ENCODE measurements at regions not wholly inside any gene's neighbourhood (a gene's known extent, or its start where the extent isn't known, plus 50 kb on each side); places are given as distances from the start of the nearest gene placed in this dataset.
"Not testable (repeated sequence)": the region's sequence is repeated elsewhere in the genome, so short reads cannot be mapped to it uniquely, and the experiment has no call there.

DNA sequence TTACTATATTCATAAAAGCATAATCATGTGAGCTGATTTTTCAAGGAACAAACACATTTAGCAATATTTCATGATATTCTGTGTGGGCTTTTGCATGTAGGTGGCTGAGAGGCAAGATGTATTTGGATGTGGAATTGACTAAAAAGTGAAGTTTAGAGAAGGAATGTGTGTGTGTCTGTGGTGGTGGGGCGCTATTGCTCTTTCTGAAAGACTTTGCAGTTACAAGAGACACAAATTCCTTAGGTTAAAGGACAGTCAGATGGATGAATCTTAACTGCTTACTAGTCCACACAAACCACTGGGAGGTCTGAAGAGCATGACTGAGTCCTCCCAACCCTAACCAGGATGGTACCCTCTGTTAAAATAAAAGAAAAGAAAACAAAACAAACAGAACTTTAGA lies 200.1 kb downstream of the SDHAF3 start:
- no peak for DNase-seq (ENCODE audit: low read depth)
- no peak overlapping the region for H3K4me3 ChIP-seq (ENCODE audit: control insufficient read depth, low read depth, low read length)
- TF ChIP-seq, protein P1, sequence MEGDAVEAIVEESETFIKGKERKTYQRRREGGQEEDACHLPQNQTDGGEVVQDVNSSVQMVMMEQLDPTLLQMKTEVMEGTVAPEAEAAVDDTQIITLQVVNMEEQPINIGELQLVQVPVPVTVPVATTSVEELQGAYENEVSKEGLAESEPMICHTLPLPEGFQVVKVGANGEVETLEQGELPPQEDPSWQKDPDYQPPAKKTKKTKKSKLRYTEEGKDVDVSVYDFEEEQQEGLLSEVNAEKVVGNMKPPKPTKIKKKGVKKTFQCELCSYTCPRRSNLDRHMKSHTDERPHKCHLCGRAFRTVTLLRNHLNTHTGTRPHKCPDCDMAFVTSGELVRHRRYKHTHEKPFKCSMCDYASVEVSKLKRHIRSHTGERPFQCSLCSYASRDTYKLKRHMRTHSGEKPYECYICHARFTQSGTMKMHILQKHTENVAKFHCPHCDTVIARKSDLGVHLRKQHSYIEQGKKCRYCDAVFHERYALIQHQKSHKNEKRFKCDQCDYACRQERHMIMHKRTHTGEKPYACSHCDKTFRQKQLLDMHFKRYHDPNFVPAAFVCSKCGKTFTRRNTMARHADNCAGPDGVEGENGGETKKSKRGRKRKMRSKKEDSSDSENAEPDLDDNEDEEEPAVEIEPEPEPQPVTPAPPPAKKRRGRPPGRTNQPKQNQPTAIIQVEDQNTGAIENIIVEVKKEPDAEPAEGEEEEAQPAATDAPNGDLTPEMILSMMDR (IDR thresholded peaks at IDR 0.05; ENCODE audit: control insufficient read depth, insufficient read depth, low read depth, low read length, missing control alignments): no peak

GRCh38 chr7:97329871-97330270 lies 212.4 kb downstream of the SDHAF3 start:
- not testable (repeated sequence) for DNase-seq (ENCODE audit: low read depth); H3K4me3 ChIP-seq (ENCODE audit: control insufficient read depth, low read depth, low read length)

GRCh38 chr7:97337849-97338248 lies 220.4 kb downstream of the SDHAF3 start:
- H3K4me3 ChIP-seq (ENCODE audit: control insufficient read depth, low read depth, low read length): no peak overlapping the region
- TF ChIP-seq, protein P1 (IDR thresholded peaks at IDR 0.05; ENCODE audit: control insufficient read depth, insufficient read depth, low read depth, low read length, missing control alignments): no peak
- no peak for DNase-seq (ENCODE audit: low read depth)

DNA sequence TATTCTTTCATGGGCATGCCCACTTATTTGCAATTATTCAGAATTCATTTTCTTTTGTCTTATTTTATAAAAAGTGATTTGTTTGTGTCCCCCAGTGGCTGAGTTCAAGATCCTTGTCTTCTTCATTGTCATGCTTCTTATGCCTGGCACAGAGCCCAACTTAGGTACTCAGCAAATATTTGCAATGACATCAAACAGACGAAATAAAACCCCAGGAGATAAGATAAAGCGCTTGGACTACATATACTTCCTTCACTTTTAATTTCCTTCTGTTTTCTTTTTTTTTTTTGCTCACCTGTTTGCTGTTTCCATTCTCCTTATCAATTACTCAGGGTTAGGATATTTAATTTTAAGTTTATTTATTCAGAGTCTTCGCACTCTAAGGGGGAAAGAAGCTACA lies 225.0 kb downstream of the SDHAF3 start:
- no peak for DNase-seq (ENCODE audit: low read depth)
- TF ChIP-seq, protein P1 (IDR thresholded peaks at IDR 0.05; ENCODE audit: control insufficient read depth, insufficient read depth, low read depth, low read length, missing control alignments): no peak
- no peak overlapping the region for H3K4me3 ChIP-seq (ENCODE audit: control insufficient read depth, low read depth, low read length)

DNA sequence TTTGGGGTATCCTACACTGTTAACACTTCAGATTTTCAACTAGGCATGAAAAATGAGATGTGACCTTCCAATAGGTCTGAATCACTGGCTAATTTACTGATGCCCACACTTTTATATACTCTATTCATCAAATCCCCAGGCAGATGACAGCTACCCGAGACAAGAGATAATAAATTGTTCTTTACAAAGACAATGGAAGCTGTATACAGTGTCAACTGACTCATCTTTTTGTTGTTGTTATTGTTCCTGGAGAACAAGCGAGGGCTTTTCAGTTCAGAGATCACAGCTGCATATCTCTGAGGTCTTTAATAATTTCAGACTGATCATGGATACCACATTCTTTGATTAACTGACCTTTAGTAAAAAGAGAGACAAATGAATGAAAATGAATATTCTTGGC lies 228.9 kb downstream of the SDHAF3 start:
- TF ChIP-seq, protein P1 (IDR thresholded peaks at IDR 0.05; ENCODE audit: control insufficient read depth, insufficient read depth, low read depth, low read length, missing control alignments): no peak
- DNase-seq (ENCODE audit: low read depth): no peak
- H3K4me3 ChIP-seq (ENCODE audit: control insufficient read depth, low read depth, low read length): no peak overlapping the region

GRCh38 chr7:97351488-97351887 lies 234.0 kb downstream of the SDHAF3 start:
- no peak for DNase-seq (ENCODE audit: low read depth)
- TF ChIP-seq, protein P1 (IDR thresholded peaks at IDR 0.05; ENCODE audit: control insufficient read depth, insufficient read depth, low read depth, low read length, missing control alignments): no peak
- H3K4me3 ChIP-seq (ENCODE audit: control insufficient read depth, low read depth, low read length): no peak overlapping the region

GRCh38 chr7:97357459-97357858 lies 240.0 kb downstream of the SDHAF3 start:
- TF ChIP-seq, protein P1 (IDR thresholded peaks at IDR 0.05; ENCODE audit: control insufficient read depth, insufficient read depth, low read depth, low read length, missing control alignments): no peak
- DNase-seq (ENCODE audit: low read depth): no peak

More at GRCh38 chr7:97357459-97357858, 240.0 kb downstream of the SDHAF3 start:
- no peak overlapping the region for H3K4me3 ChIP-seq (ENCODE audit: control insufficient read depth, low read depth, low read length)
